Stomach (tissue), 4 donors: ENCODE measurements at regions not wholly inside any gene's neighbourhood (a gene's known extent, or its start where the extent isn't known, plus 50 kb on each side); places are given as distances from the start of the nearest gene placed in this dataset.

Experiments used
- CTCF ChIP-seq, 7 experiments: fragments of 450-650 bp in 4 of 7; fragments of 200-600 bp in 3 of 7; sonication (generic) in 3 of 7; IDR thresholded peaks; one replicate each; pipeline ENCODE4 v1.5.1; 2016 to 2019; ENCODE audit warnings: antibody characterized with exemption in 7 of 7, control low read depth in 2 of 7, mild to moderate bottlenecking in 1 of 7
- EP300 ChIP-seq: sonication (generic); formaldehyde crosslinking; IDR thresholded peaks from one replicate; pipeline ENCODE4 v1.6.1; 2017; ENCODE audit warnings: antibody characterized with exemption
- POLR2A ChIP-seq, 4 donors: fragments of 450-650 bp; IDR thresholded peaks; one replicate each; pipeline ENCODE4 v1.6.1; 2016; ENCODE audit warnings: antibody characterized with exemption in 4 of 4, control low read depth in 2 of 4, mild to moderate bottlenecking in 1 of 4, moderate library complexity in 1 of 4
- POLR2AphosphoS5 ChIP-seq, 3 donors: sonication (generic); formaldehyde crosslinking; IDR thresholded peaks; one replicate each; pipeline ENCODE4 v1.6.1; 2016; ENCODE audit warnings: antibody characterized with exemption in 3 of 3

- no peak for TF ChIP-seq POLR2AphosphoS5 (IDR thresholded peaks at IDR 0.05)
- TF ChIP-seq CTCF (IDR thresholded peaks at IDR 0.05): no peak
- no peak for TF ChIP-seq EP300
- TF ChIP-seq POLR2A (IDR thresholded peaks at IDR 0.05): no peak
These were observed 188.2 kb upstream of the TAS2R1 start for GRCh38 chr5:9818340-9818845.
